ENCODE measurements at regions not wholly inside any gene's neighbourhood (a gene's known extent, or its start where the extent isn't known, plus 50 kb on each side); places are given as distances from the start of the nearest gene placed in this dataset.
"Not testable (repeated sequence)": the region's sequence is repeated elsewhere in the genome, so short reads cannot be mapped to it uniquely, and the experiment has no call there.

GRCh38 chr11:64428693-64429092 lies 69.7 kb downstream of the RPS6KA4 start:
- no peak for ATAC-seq
- H3K27ac Mint-ChIP-seq: no peak overlapping the region
- H3K9me3 Mint-ChIP-seq: peaks cover 0 to 4% (median 0%) of the 10 kb centered on the region in 9 donors
- no peaks in the 10 kb centered on the region for H3K4me1 Mint-ChIP-seq
- peaks cover 0 to 3% (median 0%) of the 10 kb centered on the region in 5 donors for H3K27me3 Mint-ChIP-seq
- peaks cover 0 to 3% (median 0%) of the 10 kb centered on the region in 3 donors for H3K36me3 Mint-ChIP-seq
- POLR2A ChIA-PET: no interaction called here
- no peak overlapping the region for H3K4me3 Mint-ChIP-seq
- DNase-seq: no peak

- Mint-ChIP-seq H3K4me3 (no peak overlapping the region), H3K27me3 (peaks cover 0 to 3% (median under 1%) of the 10 kb centered on the region in 5 donors), H3K9me3 (peaks cover 0 to 4% (median 0%) of the 10 kb centered on the region in 9 donors), H3K27ac (no peak overlapping the region), H3K4me1 (no peaks in the 10 kb centered on the region), H3K36me3 (peaks cover 0 to 3% (median 0%) of the 10 kb centered on the region in 3 donors)
- no peak for ATAC-seq
- no peak for DNase-seq
- POLR2A ChIA-PET: no interaction called here
These were observed 71.0 kb downstream of the RPS6KA4 start for GRCh38 chr11:64429970-64430369.

GRCh38 chr11:64430645-64431044 lies 71.7 kb downstream of the RPS6KA4 start:
- Mint-ChIP-seq H3K4me3 (no peak overlapping the region), H3K36me3 (peaks cover 0 to 3% (median 0%) of the 10 kb centered on the region in 3 donors), H3K27me3 (peaks cover 0 to 3% (median 0%) of the 10 kb centered on the region in 5 donors), H3K27ac (peak overlapping the region in 1 of 10 donors; percentile 25), H3K9me3 (peaks cover 0 to 4% (median 0%) of the 10 kb centered on the region in 9 donors), H3K4me1 (no peaks in the 10 kb centered on the region)
- POLR2A ChIA-PET: no interaction called here
- no peak for DNase-seq
- no peak for ATAC-seq

GRCh38 chr11:64436000-64436399 lies 77.0 kb downstream of the RPS6KA4 start:
- Mint-ChIP-seq H3K27me3 (peaks cover 0 to 22% (median 9%) of the 10 kb centered on the region in 5 donors), H3K27ac (no peak overlapping the region), H3K9me3 (peaks cover 0 to 4% (median 0%) of the 10 kb centered on the region in 9 donors), H3K4me3 (no peak overlapping the region), H3K36me3 (peaks cover 0 to 3% (median 0%) of the 10 kb centered on the region in 3 donors), H3K4me1 (peaks cover 2 to 8% (median 2%) of the 10 kb centered on the region in 4 donors)
- ATAC-seq (no peak), DNase-seq (no peak)
- POLR2A ChIA-PET: no interaction called here

GRCh38 chr11:64437426-64437825 lies 78.5 kb downstream of the RPS6KA4 start:
- H3K27me3 Mint-ChIP-seq: peaks cover 0 to 22% (median 11%) of the 10 kb centered on the region in 5 donors
- no peak overlapping the region for H3K27ac Mint-ChIP-seq
- H3K36me3 Mint-ChIP-seq: no peaks in the 10 kb centered on the region
- peaks cover 2 to 9% (median 5%) of the 10 kb centered on the region in 4 donors for H3K4me1 Mint-ChIP-seq
- H3K9me3 Mint-ChIP-seq: no peaks in the 10 kb centered on the region
- no peak for DNase-seq
- no peak overlapping the region for H3K4me3 Mint-ChIP-seq
- ATAC-seq: no peak
- POLR2A ChIA-PET: no interaction called here

GRCh38 chr11:64438986-64439771 lies 80.2 kb downstream of the RPS6KA4 start:
- H3K36me3 Mint-ChIP-seq: no peaks in the 10 kb centered on the region
- POLR2A ChIA-PET: no interaction called here
- no peak overlapping the region for H3K4me3 Mint-ChIP-seq
- no peaks in the 10 kb centered on the region for H3K9me3 Mint-ChIP-seq
- no peak overlapping the region for H3K27ac Mint-ChIP-seq
- ATAC-seq: no peak
- peaks cover 0 to 30% (median 11%) of the 10 kb centered on the region in 5 donors for H3K27me3 Mint-ChIP-seq
- DNase-seq: no peak
- H3K4me1 Mint-ChIP-seq: peaks cover 2 to 12% (median 5%) of the 10 kb centered on the region in 4 donors

GRCh38 chr11:64439772-64440491 lies 81.0 kb downstream of the RPS6KA4 start:
- Mint-ChIP-seq H3K27me3 (peaks cover 0 to 30% (median 11%) of the 10 kb centered on the region in 5 donors), H3K4me1 (peaks cover 2 to 12% (median 5%) of the 10 kb centered on the region in 4 donors)
- DNase-seq, H3K27ac Mint-ChIP-seq, H3K4me3 Mint-ChIP-seq, ATAC-seq, H3K9me3 Mint-ChIP-seq, POLR2A ChIA-PET, H3K36me3 Mint-ChIP-seq: not testable (repeated sequence)

GRCh38 chr11:64441127-64441526 lies 82.2 kb downstream of the RPS6KA4 start:
- Mint-ChIP-seq H3K4me1 (peaks cover 2 to 12% (median 5%) of the 10 kb centered on the region in 4 donors), H3K4me3 (no peak overlapping the region), H3K27ac (peak overlapping the region in 1 of 10 donors; percentile 63), H3K36me3 (no peaks in the 10 kb centered on the region), H3K27me3 (peaks cover 0 to 30% (median 11%) of the 10 kb centered on the region in 5 donors), H3K9me3 (no peaks in the 10 kb centered on the region)
- POLR2A ChIA-PET: no interaction called here
- ATAC-seq: no peak
- DNase-seq: no peak

GRCh38 chr11:64443001-64443400 lies 84.0 kb downstream of the RPS6KA4 start:
- H3K27ac Mint-ChIP-seq: no peak overlapping the region
- peaks cover 0 to 19% (median 2%) of the 10 kb centered on the region in 4 donors for H3K4me1 Mint-ChIP-seq
- no peaks in the 10 kb centered on the region for H3K36me3 Mint-ChIP-seq
- POLR2A ChIA-PET: no interaction called here
- no peak overlapping the region for H3K4me3 Mint-ChIP-seq
- DNase-seq (no peak), ATAC-seq (no peak)
- no peaks in the 10 kb centered on the region for H3K9me3 Mint-ChIP-seq
- peaks cover 0 to 27% (median 6%) of the 10 kb centered on the region in 5 donors for H3K27me3 Mint-ChIP-seq

- ATAC-seq: no peak
- Mint-ChIP-seq H3K27ac (no peak overlapping the region), H3K36me3 (no peaks in the 10 kb centered on the region), H3K9me3 (no peaks in the 10 kb centered on the region), H3K4me1 (peaks cover 9 to 37% (median 17%) of the 10 kb centered on the region in 4 donors), H3K4me3 (no peak overlapping the region), H3K27me3 (peaks cover 0 to 26% (median 3%) of the 10 kb centered on the region in 5 donors)
- POLR2A ChIA-PET: no interaction called here
- no peak for DNase-seq
These were observed 86.0 kb downstream of the RPS6KA4 start for GRCh38 chr11:64444838-64445441.

- H3K4me3 Mint-ChIP-seq: no peak overlapping the region
- H3K9me3 Mint-ChIP-seq: no peaks in the 10 kb centered on the region
- no peaks in the 10 kb centered on the region for H3K36me3 Mint-ChIP-seq
- no peak overlapping the region for H3K27ac Mint-ChIP-seq
- DNase-seq: no peak
- ATAC-seq: no peak
- H3K4me1 Mint-ChIP-seq: peaks cover 9 to 38% (median 17%) of the 10 kb centered on the region in 4 donors
- H3K27me3 Mint-ChIP-seq: peaks cover 0 to 24% (median 3%) of the 10 kb centered on the region in 5 donors
- POLR2A ChIA-PET: no interaction called here
These were observed 86.7 kb downstream of the RPS6KA4 start for GRCh38 chr11:64445651-64446050.

- ATAC-seq: no peak
- POLR2A ChIA-PET: no interaction called here
- DNase-seq: no peak
- no peaks in the 10 kb centered on the region for H3K36me3 Mint-ChIP-seq
- H3K9me3 Mint-ChIP-seq: no peaks in the 10 kb centered on the region
- H3K4me1 Mint-ChIP-seq: peaks cover 9 to 27% (median 17%) of the 10 kb centered on the region in 4 donors
- H3K27ac Mint-ChIP-seq: peak overlapping the region in 4 of 10 donors; percentile 15 to 83 (median 26)
- H3K27me3 Mint-ChIP-seq: peaks cover 0 to 22% (median 0%) of the 10 kb centered on the region in 5 donors
- H3K4me3 Mint-ChIP-seq: peak overlapping the region; percentile 8 to 96 (median 54)
These were observed 89.1 kb downstream of the RPS6KA4 start for GRCh38 chr11:64447831-64448598.
